ENCODE measurements at regions not wholly inside any gene's neighbourhood (a gene's known extent, or its start where the extent isn't known, plus 50 kb on each side); places are given as distances from the start of the nearest gene placed in this dataset.
"Not testable (repeated sequence)": the region's sequence is repeated elsewhere in the genome, so short reads cannot be mapped to it uniquely, and the experiment has no call there.

DNA sequence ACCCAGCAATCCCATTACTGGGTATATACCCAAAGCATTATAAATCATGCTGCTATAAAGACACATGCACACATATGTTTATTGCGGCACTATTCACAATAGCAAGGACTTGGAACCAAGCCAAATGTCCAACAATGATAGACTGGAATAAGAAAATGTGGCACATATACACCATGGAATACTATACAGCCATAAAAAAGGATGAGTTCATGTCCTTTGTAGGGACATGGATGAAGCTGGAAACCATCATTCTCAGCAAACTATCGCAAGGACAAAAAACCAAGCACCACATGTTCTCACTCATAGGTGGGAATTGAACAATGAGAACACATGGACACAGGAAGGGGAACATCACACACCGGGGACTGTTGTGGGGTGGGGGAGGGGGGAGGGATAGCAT lies 50.2 kb upstream of the GABRQ start:
- not testable (repeated sequence) for TF ChIP-seq POLR2A (IDR thresholded peaks at IDR 0.05)
- TF ChIP-seq, protein P1, sequence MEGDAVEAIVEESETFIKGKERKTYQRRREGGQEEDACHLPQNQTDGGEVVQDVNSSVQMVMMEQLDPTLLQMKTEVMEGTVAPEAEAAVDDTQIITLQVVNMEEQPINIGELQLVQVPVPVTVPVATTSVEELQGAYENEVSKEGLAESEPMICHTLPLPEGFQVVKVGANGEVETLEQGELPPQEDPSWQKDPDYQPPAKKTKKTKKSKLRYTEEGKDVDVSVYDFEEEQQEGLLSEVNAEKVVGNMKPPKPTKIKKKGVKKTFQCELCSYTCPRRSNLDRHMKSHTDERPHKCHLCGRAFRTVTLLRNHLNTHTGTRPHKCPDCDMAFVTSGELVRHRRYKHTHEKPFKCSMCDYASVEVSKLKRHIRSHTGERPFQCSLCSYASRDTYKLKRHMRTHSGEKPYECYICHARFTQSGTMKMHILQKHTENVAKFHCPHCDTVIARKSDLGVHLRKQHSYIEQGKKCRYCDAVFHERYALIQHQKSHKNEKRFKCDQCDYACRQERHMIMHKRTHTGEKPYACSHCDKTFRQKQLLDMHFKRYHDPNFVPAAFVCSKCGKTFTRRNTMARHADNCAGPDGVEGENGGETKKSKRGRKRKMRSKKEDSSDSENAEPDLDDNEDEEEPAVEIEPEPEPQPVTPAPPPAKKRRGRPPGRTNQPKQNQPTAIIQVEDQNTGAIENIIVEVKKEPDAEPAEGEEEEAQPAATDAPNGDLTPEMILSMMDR (IDR thresholded peaks at IDR 0.05), result not testable (repeated sequence)

All from adrenal gland (tissue), 5 donors.